HCT116 (cell line): ENCODE measurements at regions not wholly inside any gene's neighbourhood (a gene's known extent, or its start where the extent isn't known, plus 50 kb on each side); places are given as distances from the start of the nearest gene placed in this dataset.

Experiments used
- ELF1 ChIP-seq: IDR thresholded peaks from 2 replicates; pipeline ENCODE4 v1.6.1; 2012; ENCODE audit warnings: low read depth, borderline replicate concordance
- EZH2phosphoT487 ChIP-seq: fragments of 200-600 bp; IDR thresholded peaks from 2 replicates; pipeline ENCODE4 v1.6.1; 2018; ENCODE audit warnings: antibody characterized with exemption, borderline replicate concordance
- SIN3A ChIP-seq: IDR thresholded peaks from 2 replicates; pipeline ENCODE4 v1.6.1; 2012; ENCODE audit warnings: low read depth
- TF ChIP-seq, protein P1 (sequence below): IDR thresholded peaks from 2 replicates; pipeline ENCODE4 v1.6.1; 2012
- TF ChIP-seq, protein P2 (sequence below), 3 experiments: fragments of 200-600 bp in 1 of 3; sonication (generic) in 1 of 3; IDR thresholded peaks in 2 of 3; conservative IDR thresholded peaks in 1 of 3; 2 replicates each; pipeline ENCODE4 v1.5.1; 2012 to 2017; ENCODE audit warnings: low read depth in 2 of 3, low read length in 2 of 3, antibody characterized with exemption in 1 of 3, borderline replicate concordance in 1 of 3, control low read depth in 1 of 3, mild to moderate bottlenecking in 1 of 3, mixed read lengths in 1 of 3, mixed run types in 1 of 3, moderate library complexity in 1 of 3; ENCODE audit not compliant: insufficient read depth in 1 of 3

DNA sequence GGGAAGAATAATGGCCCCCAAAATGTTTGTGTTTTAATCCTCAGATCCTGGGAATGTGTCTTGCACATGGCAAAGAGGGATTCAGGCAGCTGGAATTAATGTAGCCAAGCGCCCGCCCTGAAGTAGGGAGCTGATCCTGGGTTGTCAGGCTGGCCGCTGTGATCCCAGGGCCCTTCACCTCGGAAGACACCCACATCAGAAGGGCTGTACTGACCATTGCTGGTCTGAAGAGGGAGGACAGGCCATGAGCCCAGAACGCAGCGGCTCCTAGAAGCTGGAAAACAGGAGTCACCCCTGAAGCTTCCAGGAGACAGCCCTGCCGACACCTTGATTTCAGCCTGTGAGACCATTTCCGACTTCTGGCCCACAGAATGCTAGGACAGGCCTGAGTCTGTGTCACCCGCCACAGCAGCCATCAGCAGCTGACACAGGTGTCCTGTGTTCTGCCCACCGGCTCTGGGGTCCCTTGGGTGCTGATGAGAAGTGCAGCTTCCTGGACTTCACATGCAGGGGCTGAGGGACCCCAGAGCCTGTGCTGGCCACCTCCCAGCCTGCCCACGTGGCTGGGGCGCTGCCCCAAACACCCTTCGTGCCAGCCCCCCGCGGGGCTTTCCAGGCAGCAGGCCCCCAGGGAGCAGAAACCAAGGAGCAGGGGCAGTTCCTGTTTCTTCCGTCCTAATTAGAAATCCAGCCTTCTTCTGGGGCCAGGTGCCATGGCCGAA lies 86.3 kb downstream of the ERMARD start:
- TF ChIP-seq SIN3A = no peak
- TF ChIP-seq ELF1 = no peak
- TF ChIP-seq, protein P1, sequence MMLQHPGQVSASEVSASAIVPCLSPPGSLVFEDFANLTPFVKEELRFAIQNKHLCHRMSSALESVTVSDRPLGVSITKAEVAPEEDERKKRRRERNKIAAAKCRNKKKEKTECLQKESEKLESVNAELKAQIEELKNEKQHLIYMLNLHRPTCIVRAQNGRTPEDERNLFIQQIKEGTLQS = no peak
- TF ChIP-seq EZH2phosphoT487 = no peak
- TF ChIP-seq, protein P2, sequence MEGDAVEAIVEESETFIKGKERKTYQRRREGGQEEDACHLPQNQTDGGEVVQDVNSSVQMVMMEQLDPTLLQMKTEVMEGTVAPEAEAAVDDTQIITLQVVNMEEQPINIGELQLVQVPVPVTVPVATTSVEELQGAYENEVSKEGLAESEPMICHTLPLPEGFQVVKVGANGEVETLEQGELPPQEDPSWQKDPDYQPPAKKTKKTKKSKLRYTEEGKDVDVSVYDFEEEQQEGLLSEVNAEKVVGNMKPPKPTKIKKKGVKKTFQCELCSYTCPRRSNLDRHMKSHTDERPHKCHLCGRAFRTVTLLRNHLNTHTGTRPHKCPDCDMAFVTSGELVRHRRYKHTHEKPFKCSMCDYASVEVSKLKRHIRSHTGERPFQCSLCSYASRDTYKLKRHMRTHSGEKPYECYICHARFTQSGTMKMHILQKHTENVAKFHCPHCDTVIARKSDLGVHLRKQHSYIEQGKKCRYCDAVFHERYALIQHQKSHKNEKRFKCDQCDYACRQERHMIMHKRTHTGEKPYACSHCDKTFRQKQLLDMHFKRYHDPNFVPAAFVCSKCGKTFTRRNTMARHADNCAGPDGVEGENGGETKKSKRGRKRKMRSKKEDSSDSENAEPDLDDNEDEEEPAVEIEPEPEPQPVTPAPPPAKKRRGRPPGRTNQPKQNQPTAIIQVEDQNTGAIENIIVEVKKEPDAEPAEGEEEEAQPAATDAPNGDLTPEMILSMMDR (IDR thresholded peaks at IDR 0.05 in 2 of 3, conservative IDR thresholded peaks at IDR 0.05 in 1 of 3; ENCODE audit: borderline replicate concordance in 1 of 3, insufficient read depth in 1 of 3, low read depth in 2 of 3, low read length in 2 of 3) = no peak
